Kidney glomerular epithelial cell (primary cell): ENCODE measurements at regions not wholly inside any gene's neighbourhood (a gene's known extent, or its start where the extent isn't known, plus 50 kb on each side); places are given as distances from the start of the nearest gene placed in this dataset.
"Not testable (repeated sequence)": the region's sequence is repeated elsewhere in the genome, so short reads cannot be mapped to it uniquely, and the experiment has no call there.

Source experiments
- DNase-seq: peaks from one replicate; lab custom pipeline; 2025; lab: John Stamatoyannopoulos, UW

GRCh38 chr11:13782390-13783075 lies 114.1 kb downstream of the FAR1 start:
- DNase-seq = no peak

GRCh38 chr11:13784441-13784840 lies 116.0 kb downstream of the FAR1 start:
- DNase-seq = no peak

GRCh38 chr11:13784855-13785254 lies 116.4 kb downstream of the FAR1 start:
- no peak for DNase-seq

- DNase-seq = no peak
Observed at GRCh38 chr11:13786688-13787087, 118.2 kb downstream of the FAR1 start.

GRCh38 chr11:13797616-13798015 lies 129.1 kb downstream of the FAR1 start:
- not testable (repeated sequence) for DNase-seq

GRCh38 chr11:13800901-13801300 lies 132.4 kb downstream of the FAR1 start:
- DNase-seq = no peak

GRCh38 chr11:13818325-13818724 lies 144.2 kb upstream of the SPON1 start:
- DNase-seq = no peak

GRCh38 chr11:13826505-13827278 lies 135.8 kb upstream of the SPON1 start:
- no peak for DNase-seq

GRCh38 chr11:13831696-13832095 lies 130.8 kb upstream of the SPON1 start:
- DNase-seq = peak; percentile 42

- DNase-seq = no peak
Observed at GRCh38 chr11:13834463-13834862, 128.1 kb upstream of the SPON1 start.

- DNase-seq = no peak
Observed at GRCh38 chr11:13836666-13837065, 125.9 kb upstream of the SPON1 start.

- DNase-seq = peak; percentile 56
Observed at GRCh38 chr11:13837286-13837685, 125.2 kb upstream of the SPON1 start.

GRCh38 chr11:13841393-13841792 lies 121.1 kb upstream of the SPON1 start:
- DNase-seq = no peak

- no peak for DNase-seq
Observed at GRCh38 chr11:13848031-13848430, 114.5 kb upstream of the SPON1 start.

GRCh38 chr11:13850231-13851005 lies 112.1 kb upstream of the SPON1 start:
- no peak for DNase-seq

- DNase-seq = no peak
Observed at GRCh38 chr11:13851691-13852090, 110.8 kb upstream of the SPON1 start.

GRCh38 chr11:13852481-13852880 lies 110.0 kb upstream of the SPON1 start:
- DNase-seq = no peak

GRCh38 chr11:13857828-13858227 lies 104.7 kb upstream of the SPON1 start:
- DNase-seq = no peak

GRCh38 chr11:13859892-13860291 lies 102.6 kb upstream of the SPON1 start:
- no peak for DNase-seq

GRCh38 chr11:13861411-13861810 lies 101.1 kb upstream of the SPON1 start:
- DNase-seq = no peak

- no peak for DNase-seq
Observed at GRCh38 chr11:13862845-13863392, 99.6 kb upstream of the SPON1 start.

GRCh38 chr11:13868710-13869397 lies 93.7 kb upstream of the SPON1 start:
- DNase-seq = no peak
